ENCODE measurements at regions not wholly inside any gene's neighbourhood (a gene's known extent, or its start where the extent isn't known, plus 50 kb on each side); places are given as distances from the start of the nearest gene placed in this dataset.

DNA sequence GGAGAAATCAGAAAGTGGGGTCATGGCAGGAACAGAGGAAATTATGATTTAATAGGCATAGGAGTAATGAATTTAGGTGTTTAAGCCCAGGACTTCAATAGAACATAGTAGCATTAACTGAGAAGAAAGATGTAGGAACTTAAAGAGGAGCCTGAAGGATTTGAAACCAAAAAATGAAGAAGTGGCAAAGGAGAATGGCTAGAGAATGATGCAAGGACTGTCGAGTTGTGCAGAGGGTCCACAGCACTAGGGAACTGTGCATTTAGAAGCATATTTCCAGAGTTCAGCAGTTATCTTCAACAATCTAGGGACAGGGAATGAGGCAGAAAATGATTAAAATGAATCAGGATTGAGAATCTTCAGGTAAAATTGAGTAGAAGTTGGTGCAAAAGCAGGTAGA is 328.1 kb upstream of the LYPLAL1 start:
- H3K27ac ChIP-seq, result no peak overlapping the region
- no peak for TF ChIP-seq Cebpa-rat (IDR thresholded peaks at IDR 0.05)
- no peaks in the 10 kb centered on the region for H3K27me3 ChIP-seq
- H3K36me3 ChIP-seq, result no peaks in the 10 kb centered on the region
- H3K9ac ChIP-seq, result no peak overlapping the region
- H3K4me2 ChIP-seq, result no peak overlapping the region
- no peaks in the 10 kb centered on the region for H3K4me1 ChIP-seq
- no peaks in the 10 kb centered on the region for H3K9me3 ChIP-seq
- no peaks in the 10 kb centered on the region for H4K20me1 ChIP-seq
- no peak overlapping the region for H3K4me3 ChIP-seq

DNA sequence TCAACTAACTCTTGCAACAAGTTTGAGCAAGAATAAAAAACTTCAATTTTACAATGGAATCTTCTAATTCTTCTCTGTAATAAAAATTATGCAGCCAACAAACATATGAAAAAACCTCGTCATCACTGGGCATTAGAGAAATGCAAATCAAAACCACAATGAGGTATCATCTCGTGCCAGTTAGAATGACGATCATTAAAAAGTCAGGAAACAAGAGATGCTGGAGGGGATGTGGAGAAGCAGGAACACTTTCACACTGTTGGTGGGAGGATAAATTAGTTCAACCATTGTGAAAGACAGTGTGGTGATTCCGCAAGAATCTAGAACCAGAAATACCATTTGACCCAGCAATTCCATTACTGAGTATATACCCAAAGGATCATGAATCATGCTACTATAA is 327.5 kb upstream of the LYPLAL1 start:
- Histone ChIP-seq H3K9me3 (no peaks in the 10 kb centered on the region), H4K20me1 (no peaks in the 10 kb centered on the region), H3K27me3 (no peaks in the 10 kb centered on the region), H3K4me3 (no peak overlapping the region), H3K27ac (no peak overlapping the region), H3K36me3 (no peaks in the 10 kb centered on the region), H3K4me1 (no peaks in the 10 kb centered on the region), H3K9ac (no peak overlapping the region), H3K4me2 (no peak overlapping the region)
- TF ChIP-seq Cebpa-rat (IDR thresholded peaks at IDR 0.05), result no peak

DNA sequence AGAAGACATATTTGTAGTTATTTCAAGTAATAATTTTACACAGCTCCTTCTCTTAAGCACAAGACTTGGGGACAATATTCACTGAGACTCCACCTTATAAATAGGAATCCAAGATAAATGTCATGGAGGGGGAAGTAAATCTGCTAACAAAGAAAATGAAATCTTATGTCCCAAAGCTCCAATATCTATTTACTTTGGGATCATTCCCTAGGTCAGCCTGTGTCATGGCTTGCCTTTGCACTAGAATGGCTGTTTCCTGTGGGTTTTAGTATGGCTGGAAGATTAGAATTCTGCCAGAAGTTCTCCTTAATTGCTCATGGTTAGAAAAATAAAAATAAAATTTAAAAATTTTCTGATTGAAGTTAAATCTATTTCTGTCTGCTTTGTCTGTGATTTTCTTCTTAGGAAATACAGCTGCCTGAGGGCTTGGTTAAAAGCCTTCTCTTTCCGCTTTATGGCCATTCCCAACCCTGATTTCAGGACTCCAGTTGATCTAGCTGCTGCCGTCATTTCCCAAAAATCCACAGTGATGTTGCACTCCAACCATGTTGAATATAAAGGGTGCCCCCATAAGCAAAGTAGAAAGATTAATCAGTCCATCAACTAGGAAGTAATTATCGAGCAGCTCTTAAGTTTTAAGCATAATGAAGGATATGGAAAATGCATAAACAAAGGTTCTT is 326.4 kb upstream of the LYPLAL1 start:
- H3K4me2 ChIP-seq, result no peak overlapping the region
- H3K36me3 ChIP-seq, result no peaks in the 10 kb centered on the region
- H4K20me1 ChIP-seq, result no peaks in the 10 kb centered on the region
- H3K9me3 ChIP-seq, result no peaks in the 10 kb centered on the region
- no peaks in the 10 kb centered on the region for H3K27me3 ChIP-seq
- no peak for TF ChIP-seq Cebpa-rat (IDR thresholded peaks at IDR 0.05)
- no peaks in the 10 kb centered on the region for H3K4me1 ChIP-seq
- no peak overlapping the region for H3K27ac ChIP-seq
- no peak overlapping the region for H3K4me3 ChIP-seq
- no peak overlapping the region for H3K9ac ChIP-seq

DNA sequence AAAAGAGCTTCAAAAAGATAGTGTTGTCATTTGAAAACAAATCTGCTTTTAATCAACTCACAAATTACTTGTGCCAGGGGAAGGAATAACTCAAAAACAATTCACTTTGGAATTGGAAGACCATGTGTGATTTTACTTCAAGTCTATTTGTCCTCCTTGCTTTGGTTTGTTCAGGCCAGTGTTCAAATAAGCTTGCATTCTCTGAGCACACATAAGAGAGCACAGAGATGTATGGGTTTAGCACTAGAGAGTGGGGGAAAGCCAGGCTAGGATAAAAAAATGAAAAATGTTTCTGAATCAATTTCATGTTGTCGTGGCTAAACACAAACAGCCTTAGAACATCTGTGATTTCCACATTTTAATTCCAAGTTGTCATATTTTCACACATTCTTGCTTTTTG is 325.7 kb upstream of the LYPLAL1 start:
- Histone ChIP-seq H3K4me3 (no peak overlapping the region), H3K27me3 (no peaks in the 10 kb centered on the region), H3K9ac (no peak overlapping the region), H3K27ac (no peak overlapping the region), H3K36me3 (no peaks in the 10 kb centered on the region), H3K4me1 (no peaks in the 10 kb centered on the region), H4K20me1 (no peaks in the 10 kb centered on the region), H3K9me3 (no peaks in the 10 kb centered on the region), H3K4me2 (no peak overlapping the region)
- TF ChIP-seq Cebpa-rat (IDR thresholded peaks at IDR 0.05), result no peak

DNA sequence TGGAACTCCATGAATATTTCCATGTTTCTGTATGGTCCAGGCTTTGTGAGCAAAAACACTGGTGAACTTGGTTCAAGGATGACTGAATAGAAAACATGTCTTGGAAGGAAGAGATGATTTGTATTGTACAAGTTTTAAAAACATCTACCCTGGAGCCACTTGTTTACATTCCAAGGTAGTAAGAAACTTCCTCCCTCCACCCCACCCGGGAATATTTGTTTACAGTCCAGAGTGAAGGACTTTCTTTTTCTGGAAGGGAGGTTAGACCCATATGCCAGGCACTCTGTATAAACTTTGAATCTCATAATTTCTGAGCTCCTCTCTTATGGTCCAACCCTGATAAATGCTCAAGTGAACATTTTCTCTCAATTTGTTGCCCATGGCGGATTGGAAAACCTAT is 323.3 kb upstream of the LYPLAL1 start:
- Histone ChIP-seq H3K4me3 (no peak overlapping the region), H3K27me3 (no peaks in the 10 kb centered on the region), H3K27ac (no peak overlapping the region), H3K4me1 (no peaks in the 10 kb centered on the region), H3K4me2 (no peak overlapping the region), H3K9ac (no peak overlapping the region), H3K9me3 (no peaks in the 10 kb centered on the region), H4K20me1 (no peaks in the 10 kb centered on the region), H3K36me3 (no peaks in the 10 kb centered on the region)
- TF ChIP-seq Cebpa-rat (IDR thresholded peaks at IDR 0.05), result no peak

DNA sequence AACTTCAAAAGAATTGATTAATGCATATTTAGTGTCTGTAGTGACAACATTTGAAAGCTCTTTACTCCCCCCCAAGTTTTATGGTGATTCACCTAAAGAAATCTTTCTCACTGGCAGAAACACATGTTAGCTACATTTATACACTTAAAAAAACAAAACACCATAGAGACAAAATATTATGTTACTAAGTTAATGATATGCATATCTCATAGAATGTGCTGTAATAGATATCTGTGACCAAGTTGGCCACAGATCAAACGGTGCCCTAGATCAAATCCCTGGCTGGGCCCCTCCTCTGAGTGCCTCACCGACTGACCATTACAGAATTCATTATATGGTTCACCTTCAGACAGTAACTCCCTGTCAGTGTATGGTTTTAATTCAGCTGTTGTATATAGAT is 322.1 kb upstream of the LYPLAL1 start:
- H3K4me3 ChIP-seq, result no peak overlapping the region

DNA sequence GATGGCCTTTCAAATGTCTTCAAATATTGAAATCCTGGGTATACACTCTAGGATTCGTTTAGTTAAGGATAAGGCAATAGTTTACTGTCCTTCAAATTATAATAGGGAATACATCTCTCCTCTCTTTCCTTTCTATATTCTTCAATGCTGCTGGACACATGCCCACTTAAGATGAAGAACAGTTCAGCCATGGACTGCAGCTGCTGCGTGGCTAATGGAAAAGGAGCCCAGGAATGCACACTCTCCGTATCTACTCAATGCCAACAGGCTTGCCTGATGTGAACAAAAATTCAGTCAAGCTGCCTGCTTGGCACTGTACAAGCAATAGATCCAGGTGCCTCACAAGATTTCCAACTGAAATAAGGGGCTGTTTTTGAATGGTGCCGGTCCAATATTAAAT is 321.2 kb upstream of the LYPLAL1 start:
- Histone ChIP-seq H3K4me1 (no peaks in the 10 kb centered on the region), H3K9ac (no peak overlapping the region), H3K27ac (no peak overlapping the region), H3K27me3 (no peaks in the 10 kb centered on the region), H3K36me3 (no peaks in the 10 kb centered on the region), H3K4me2 (no peak overlapping the region), H3K4me3 (no peak overlapping the region), H4K20me1 (no peaks in the 10 kb centered on the region), H3K9me3 (no peaks in the 10 kb centered on the region)
- no peak for TF ChIP-seq Cebpa-rat (IDR thresholded peaks at IDR 0.05)

More for the DNA sequence above, 322.1 kb upstream of the LYPLAL1 start:
- H3K27ac ChIP-seq, result no peak overlapping the region
- H3K9me3 ChIP-seq, result no peaks in the 10 kb centered on the region
- H3K36me3 ChIP-seq, result no peaks in the 10 kb centered on the region
- no peak for TF ChIP-seq Cebpa-rat (IDR thresholded peaks at IDR 0.05)
- H3K4me1 ChIP-seq, result no peaks in the 10 kb centered on the region
- no peaks in the 10 kb centered on the region for H3K27me3 ChIP-seq
- no peak overlapping the region for H3K4me2 ChIP-seq
- H3K9ac ChIP-seq, result no peak overlapping the region
- H4K20me1 ChIP-seq, result no peaks in the 10 kb centered on the region

DNA sequence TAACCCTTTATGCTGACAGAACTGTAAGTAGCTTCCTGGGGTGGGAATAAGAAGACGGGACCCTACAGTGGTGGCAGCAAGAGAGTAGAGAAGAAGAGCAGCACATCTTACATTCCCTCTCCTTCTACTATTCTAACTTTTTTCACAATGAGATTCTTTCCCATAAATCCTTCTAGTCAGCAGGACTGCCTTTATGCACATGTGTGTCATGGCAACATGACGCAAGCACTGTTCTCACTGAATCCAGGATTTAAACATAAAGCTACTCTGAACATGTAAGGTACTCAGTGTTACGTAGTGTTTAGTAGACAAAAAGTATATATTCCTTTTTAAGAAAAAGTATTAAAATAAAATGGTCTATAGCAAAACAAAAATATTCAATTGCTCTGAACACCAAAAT is 309.7 kb upstream of the LYPLAL1 start:
- H3K4me1 ChIP-seq, result peaks cover 11% of the 10 kb centered on the region
- no peak overlapping the region for H3K9ac ChIP-seq
- H3K27ac ChIP-seq, result no peak overlapping the region
- no peak for TF ChIP-seq Cebpa-rat (IDR thresholded peaks at IDR 0.05)
- no peaks in the 10 kb centered on the region for H3K36me3 ChIP-seq
- no peak overlapping the region for H3K4me2 ChIP-seq
- no peak overlapping the region for H3K4me3 ChIP-seq
- no peaks in the 10 kb centered on the region for H3K27me3 ChIP-seq
- no peaks in the 10 kb centered on the region for H3K9me3 ChIP-seq
- no peaks in the 10 kb centered on the region for H4K20me1 ChIP-seq

DNA sequence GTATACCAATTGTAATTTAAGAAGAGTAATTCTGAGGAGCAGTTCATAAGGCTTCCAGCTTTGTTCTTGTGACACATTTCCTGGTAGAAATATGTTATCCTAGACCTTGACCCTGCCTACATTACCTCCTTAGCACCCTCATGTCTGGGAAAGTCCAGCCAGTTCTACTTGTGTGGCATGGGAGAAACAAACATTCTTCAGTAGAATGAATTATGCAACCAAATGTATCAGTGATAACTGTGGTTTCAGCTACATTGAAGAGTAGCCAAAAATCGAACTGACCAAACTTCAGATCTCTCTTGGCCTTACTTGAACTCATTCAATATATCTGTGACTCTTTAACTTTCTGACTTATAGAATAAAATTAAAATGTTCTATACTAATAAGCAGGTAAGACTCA is 308.1 kb upstream of the LYPLAL1 start:
- H3K27ac ChIP-seq, result no peak overlapping the region

DNA sequence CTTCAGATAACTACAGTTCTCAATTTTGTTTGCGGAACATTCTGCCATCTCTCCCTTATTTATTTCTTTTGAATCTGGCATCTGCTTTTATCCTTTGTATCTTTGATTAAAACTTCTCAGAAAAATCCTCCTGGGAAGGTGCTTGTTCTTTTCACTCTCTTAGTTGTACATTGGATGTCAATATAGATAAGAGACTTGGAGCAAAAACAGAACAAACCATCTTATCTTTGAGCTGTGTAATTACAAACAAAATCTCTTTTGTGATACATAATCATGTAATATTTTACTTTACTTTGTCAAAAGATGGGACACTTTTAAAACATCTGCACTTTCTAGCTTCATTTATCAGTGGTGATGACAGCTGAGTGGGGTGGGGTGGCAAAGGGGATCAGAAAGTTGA is 307.2 kb upstream of the LYPLAL1 start:
- no peaks in the 10 kb centered on the region for H4K20me1 ChIP-seq
- no peak overlapping the region for H3K4me3 ChIP-seq
- no peak overlapping the region for H3K4me2 ChIP-seq
- no peaks in the 10 kb centered on the region for H3K36me3 ChIP-seq
- H3K9ac ChIP-seq, result no peak overlapping the region
- H3K27ac ChIP-seq, result no peak overlapping the region
- H3K9me3 ChIP-seq, result no peaks in the 10 kb centered on the region
- no peak for TF ChIP-seq Cebpa-rat (IDR thresholded peaks at IDR 0.05)
- no peaks in the 10 kb centered on the region for H3K27me3 ChIP-seq
- peaks cover 11% of the 10 kb centered on the region for H3K4me1 ChIP-seq

More for the DNA sequence above, 308.1 kb upstream of the LYPLAL1 start:
- Histone ChIP-seq H3K36me3 (no peaks in the 10 kb centered on the region), H3K4me3 (no peak overlapping the region), H3K9me3 (no peaks in the 10 kb centered on the region), H3K9ac (no peak overlapping the region), H3K4me1 (peaks cover 11% of the 10 kb centered on the region), H4K20me1 (no peaks in the 10 kb centered on the region), H3K4me2 (no peak overlapping the region), H3K27me3 (no peaks in the 10 kb centered on the region)
- TF ChIP-seq Cebpa-rat (IDR thresholded peaks at IDR 0.05), result no peak

DNA sequence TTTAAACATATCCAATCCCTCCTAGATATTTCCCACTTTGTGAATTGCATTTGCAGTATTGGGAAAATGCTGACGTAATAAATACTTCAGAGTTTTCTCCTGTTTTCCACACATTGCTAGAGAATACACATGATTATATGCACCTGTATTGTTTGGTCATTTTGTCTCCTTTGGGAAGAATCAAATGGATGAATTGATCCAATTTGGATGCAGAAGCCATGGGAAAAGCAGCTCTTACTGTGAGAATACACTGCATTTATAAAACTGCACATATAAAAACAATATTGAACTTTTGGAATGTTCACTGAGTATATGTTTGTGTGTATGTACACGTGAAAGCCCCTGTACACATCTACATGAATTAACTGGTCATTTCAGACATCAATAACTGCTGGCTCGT is 306.6 kb upstream of the LYPLAL1 start:
- Histone ChIP-seq H3K4me2 (no peak overlapping the region), H3K4me3 (no peak overlapping the region), H3K27ac (no peak overlapping the region), H3K27me3 (no peaks in the 10 kb centered on the region), H3K9me3 (no peaks in the 10 kb centered on the region), H3K4me1 (peaks cover 14% of the 10 kb centered on the region), H4K20me1 (no peaks in the 10 kb centered on the region), H3K36me3 (no peaks in the 10 kb centered on the region), H3K9ac (no peak overlapping the region)
- TF ChIP-seq Cebpa-rat (IDR thresholded peaks at IDR 0.05), result no peak
